Neural cell (in vitro differentiated cells): ENCODE measurements at regions not wholly inside any gene's neighbourhood (a gene's known extent, or its start where the extent isn't known, plus 50 kb on each side); places are given as distances from the start of the nearest gene placed in this dataset.

Experiments
- H2AFZ ChIP-seq: fragments of 200-600, 300-800 bp; sonication (generic), shearing (Covaris generic); 2 replicates; pipeline ENCODE4 v1.6.0; 2014; ENCODE audit warnings: low read depth, mild to moderate bottlenecking, antibody characterized with exemption, low read length, moderate library complexity
- H3F3A ChIP-seq: fragments of 200-600 bp; shearing (Covaris generic); 2 replicates; pipeline ENCODE4 v1.6.1; 2016; ENCODE audit warnings: mild to moderate bottlenecking, moderate library complexity, mixed read lengths, antibody characterized with exemption, low read length; ENCODE audit not compliant: insufficient read depth, poor library complexity, severe bottlenecking
- H3K27ac ChIP-seq: fragments of 200-600, 300-800 bp; sonication (generic), shearing (Covaris generic); 2 replicates; pipeline ENCODE4 v1.5.1; 2014; ENCODE audit warnings: mild to moderate bottlenecking, low read length, moderate library complexity
- H3K27me3 ChIP-seq: fragments of 300-800, 200-600 bp; sonication (generic), shearing (Covaris generic); 2 replicates; pipeline ENCODE4 v1.6.0; 2014; ENCODE audit warnings: mild to moderate bottlenecking, low read depth, low read length, moderate library complexity; ENCODE audit not compliant: insufficient read depth
- H3K36me3 ChIP-seq: fragments of 300-800, 200-600 bp; sonication (generic), shearing (Covaris generic); 2 replicates; pipeline ENCODE4 v1.5.1; 2014; ENCODE audit warnings: mild to moderate bottlenecking, antibody characterized with exemption, low read length, moderate library complexity; ENCODE audit not compliant: insufficient read depth
- H3K4me2 ChIP-seq: fragments of 300-800, 200-600 bp; sonication (generic), shearing (Covaris generic); 2 replicates; pipeline ENCODE4 v1.6.0; 2014; ENCODE audit warnings: mild to moderate bottlenecking, low read length
- H3K4me3 ChIP-seq: fragments of 300-800, 200-600 bp; sonication (generic), shearing (Covaris generic); 2 replicates; pipeline ENCODE4 v1.5.1; 2014; ENCODE audit warnings: mild to moderate bottlenecking, low read length, moderate library complexity
- H3K79me2 ChIP-seq: fragments of 200-600 bp; shearing (Covaris generic); replicated peaks from 2 replicates; pipeline ENCODE4 v1.6.0; 2014; ENCODE audit warnings: mild to moderate bottlenecking, low read length, moderate library complexity; ENCODE audit not compliant: insufficient read depth
- H3K9ac ChIP-seq: fragments of 300-800, 200-600 bp; sonication (generic), shearing (Covaris generic); 2 replicates; pipeline ENCODE4 v1.6.1; 2016; ENCODE audit warnings: mild to moderate bottlenecking, low read length, mixed read lengths
- H3K9me2 ChIP-seq: fragments of 200-600 bp; shearing (Covaris generic); 2 replicates; pipeline ENCODE4 v1.6.1; 2016; ENCODE audit warnings: mild to moderate bottlenecking, low read length, mixed read lengths; ENCODE audit not compliant: insufficient read depth
- H3K9me3 ChIP-seq: fragments of 200-600, 300-800 bp; sonication (generic), shearing (Covaris generic); 2 replicates; pipeline ENCODE4 v1.6.1; 2016; ENCODE audit warnings: mild to moderate bottlenecking, mixed run types, low read length, moderate library complexity, mixed read lengths
- H4K20me1 ChIP-seq: fragments of 200-600 bp; shearing (Covaris generic); 2 replicates; pipeline ENCODE4 v1.6.1; 2016; ENCODE audit warnings: mild to moderate bottlenecking, mixed run types; ENCODE audit not compliant: insufficient read depth
- EP300 ChIP-seq: fragments of 450-650 bp; conservative IDR thresholded peaks from 2 replicates; pipeline ENCODE4 v1.6.1; 2014; ENCODE audit warnings: antibody characterized with exemption, mild to moderate bottlenecking, moderate library complexity; ENCODE audit not compliant: poor library complexity, severe bottlenecking
- EZH2 ChIP-seq: fragments of 200-600, 300-800 bp; shearing (Covaris generic), sonication (generic); IDR thresholded peaks from 2 replicates; pipeline ENCODE4 v1.6.1; 2014; ENCODE audit warnings: antibody characterized with exemption, low read length, borderline replicate concordance, mild to moderate bottlenecking; ENCODE audit not compliant: insufficient read depth, poor library complexity, severe bottlenecking
- MXI1 ChIP-seq: fragments of 450-650 bp; conservative IDR thresholded peaks from 2 replicates; pipeline ENCODE4 v1.6.1; 2014; ENCODE audit warnings: antibody characterized with exemption, mild to moderate bottlenecking; ENCODE audit not compliant: poor library complexity, severe bottlenecking
- POLR2AphosphoS5 ChIP-seq: IDR thresholded peaks from 2 replicates; pipeline ENCODE4 v1.6.1; 2012
- RAD21 ChIP-seq: fragments of 450-650 bp; conservative IDR thresholded peaks from 2 replicates; pipeline ENCODE4 v1.6.1; 2014; ENCODE audit warnings: antibody characterized with exemption, mild to moderate bottlenecking, moderate library complexity
- SMC3 ChIP-seq: fragments of 450-650 bp; conservative IDR thresholded peaks from 2 replicates; pipeline ENCODE4 v1.6.1; 2014; ENCODE audit warnings: antibody characterized with exemption, mild to moderate bottlenecking, moderate library complexity; ENCODE audit not compliant: poor library complexity
- TAF1 ChIP-seq: IDR thresholded peaks from 2 replicates; pipeline ENCODE4 v1.6.1; 2012; ENCODE audit warnings: low read depth
- TF ChIP-seq, protein P1 (sequence below): fragments of 450-650 bp; IDR thresholded peaks from 2 replicates; pipeline ENCODE4 v1.5.1; 2014; ENCODE audit warnings: antibody characterized with exemption, mild to moderate bottlenecking, moderate library complexity; ENCODE audit not compliant: poor library complexity, severe bottlenecking
- TF ChIP-seq, protein P2 (sequence below): IDR thresholded peaks from 2 replicates; pipeline ENCODE4 v1.6.1; 2012; ENCODE audit warnings: borderline replicate concordance

DNA sequence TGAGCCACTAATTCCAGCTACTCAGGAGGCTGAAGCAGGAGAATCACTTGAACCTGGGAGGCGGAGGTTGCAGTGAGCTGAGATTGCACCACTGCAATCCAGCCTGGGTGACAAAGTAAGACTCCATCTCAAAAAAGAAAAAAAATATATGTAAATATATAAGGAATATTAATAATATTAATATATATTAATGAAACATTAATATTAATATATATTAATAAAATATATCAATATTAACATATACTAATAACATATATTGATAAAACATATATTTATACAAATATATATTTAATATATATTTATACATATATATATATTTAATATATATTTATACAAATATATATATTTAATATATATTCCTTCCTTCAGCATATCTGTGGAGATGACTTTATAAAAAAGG lies 338.0 kb downstream of the NPIPA8 start:
- H3K9me3 ChIP-seq = no peaks in the 10 kb centered on the region
- H4K20me1 ChIP-seq = no peaks in the 10 kb centered on the region
- H3K79me2 ChIP-seq = no peaks in the 10 kb centered on the region
- H3K4me3 ChIP-seq = no peak overlapping the region
- no peak overlapping the region for H3K4me2 ChIP-seq
- no peak overlapping the region for H3K27ac ChIP-seq
- H3K36me3 ChIP-seq = no peaks in the 10 kb centered on the region
- no peak overlapping the region for H3K9ac ChIP-seq
- H2AFZ ChIP-seq = no peak overlapping the region
- no peaks in the 10 kb centered on the region for H3K27me3 ChIP-seq
- TF ChIP-seq RAD21 (no peak), MXI1 (no peak), SMC3 (no peak), TAF1 (no peak), EZH2 (no peak), EP300 (no peak), POLR2AphosphoS5 (no peak)
- TF ChIP-seq, protein P1, sequence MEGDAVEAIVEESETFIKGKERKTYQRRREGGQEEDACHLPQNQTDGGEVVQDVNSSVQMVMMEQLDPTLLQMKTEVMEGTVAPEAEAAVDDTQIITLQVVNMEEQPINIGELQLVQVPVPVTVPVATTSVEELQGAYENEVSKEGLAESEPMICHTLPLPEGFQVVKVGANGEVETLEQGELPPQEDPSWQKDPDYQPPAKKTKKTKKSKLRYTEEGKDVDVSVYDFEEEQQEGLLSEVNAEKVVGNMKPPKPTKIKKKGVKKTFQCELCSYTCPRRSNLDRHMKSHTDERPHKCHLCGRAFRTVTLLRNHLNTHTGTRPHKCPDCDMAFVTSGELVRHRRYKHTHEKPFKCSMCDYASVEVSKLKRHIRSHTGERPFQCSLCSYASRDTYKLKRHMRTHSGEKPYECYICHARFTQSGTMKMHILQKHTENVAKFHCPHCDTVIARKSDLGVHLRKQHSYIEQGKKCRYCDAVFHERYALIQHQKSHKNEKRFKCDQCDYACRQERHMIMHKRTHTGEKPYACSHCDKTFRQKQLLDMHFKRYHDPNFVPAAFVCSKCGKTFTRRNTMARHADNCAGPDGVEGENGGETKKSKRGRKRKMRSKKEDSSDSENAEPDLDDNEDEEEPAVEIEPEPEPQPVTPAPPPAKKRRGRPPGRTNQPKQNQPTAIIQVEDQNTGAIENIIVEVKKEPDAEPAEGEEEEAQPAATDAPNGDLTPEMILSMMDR = no peak
- TF ChIP-seq, protein P2, sequence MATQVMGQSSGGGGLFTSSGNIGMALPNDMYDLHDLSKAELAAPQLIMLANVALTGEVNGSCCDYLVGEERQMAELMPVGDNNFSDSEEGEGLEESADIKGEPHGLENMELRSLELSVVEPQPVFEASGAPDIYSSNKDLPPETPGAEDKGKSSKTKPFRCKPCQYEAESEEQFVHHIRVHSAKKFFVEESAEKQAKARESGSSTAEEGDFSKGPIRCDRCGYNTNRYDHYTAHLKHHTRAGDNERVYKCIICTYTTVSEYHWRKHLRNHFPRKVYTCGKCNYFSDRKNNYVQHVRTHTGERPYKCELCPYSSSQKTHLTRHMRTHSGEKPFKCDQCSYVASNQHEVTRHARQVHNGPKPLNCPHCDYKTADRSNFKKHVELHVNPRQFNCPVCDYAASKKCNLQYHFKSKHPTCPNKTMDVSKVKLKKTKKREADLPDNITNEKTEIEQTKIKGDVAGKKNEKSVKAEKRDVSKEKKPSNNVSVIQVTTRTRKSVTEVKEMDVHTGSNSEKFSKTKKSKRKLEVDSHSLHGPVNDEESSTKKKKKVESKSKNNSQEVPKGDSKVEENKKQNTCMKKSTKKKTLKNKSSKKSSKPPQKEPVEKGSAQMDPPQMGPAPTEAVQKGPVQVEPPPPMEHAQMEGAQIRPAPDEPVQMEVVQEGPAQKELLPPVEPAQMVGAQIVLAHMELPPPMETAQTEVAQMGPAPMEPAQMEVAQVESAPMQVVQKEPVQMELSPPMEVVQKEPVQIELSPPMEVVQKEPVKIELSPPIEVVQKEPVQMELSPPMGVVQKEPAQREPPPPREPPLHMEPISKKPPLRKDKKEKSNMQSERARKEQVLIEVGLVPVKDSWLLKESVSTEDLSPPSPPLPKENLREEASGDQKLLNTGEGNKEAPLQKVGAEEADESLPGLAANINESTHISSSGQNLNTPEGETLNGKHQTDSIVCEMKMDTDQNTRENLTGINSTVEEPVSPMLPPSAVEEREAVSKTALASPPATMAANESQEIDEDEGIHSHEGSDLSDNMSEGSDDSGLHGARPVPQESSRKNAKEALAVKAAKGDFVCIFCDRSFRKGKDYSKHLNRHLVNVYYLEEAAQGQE = no peak
- no peaks in the 10 kb centered on the region for H3F3A ChIP-seq
- no peaks in the 10 kb centered on the region for H3K9me2 ChIP-seq

DNA sequence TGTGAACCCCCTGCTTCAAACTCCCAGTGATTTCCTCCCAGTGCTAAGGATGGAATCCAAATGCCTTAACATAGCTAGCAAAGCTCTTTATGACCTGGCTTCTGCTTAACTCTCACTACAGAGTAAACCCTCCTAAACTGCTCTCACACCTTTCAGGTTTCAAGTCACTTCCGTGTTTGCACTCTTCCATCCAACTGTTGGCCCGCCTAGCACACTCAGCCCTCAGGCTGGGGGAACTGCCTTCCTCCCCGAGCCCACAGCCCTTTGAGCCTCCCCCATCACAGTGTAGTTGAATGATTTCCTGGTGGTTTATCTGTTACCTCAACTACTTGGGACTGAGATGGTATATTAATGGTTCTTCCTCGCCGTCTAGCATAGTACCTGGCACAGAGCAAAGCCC lies 342.5 kb downstream of the NPIPA8 start:
- no peaks in the 10 kb centered on the region for H4K20me1 ChIP-seq
- H3K4me3 ChIP-seq = no peak overlapping the region
- no peaks in the 10 kb centered on the region for H3F3A ChIP-seq
- TF ChIP-seq SMC3 (no peak), EZH2 (no peak), TAF1 (no peak), POLR2AphosphoS5 (no peak), EP300 (no peak), MXI1 (no peak), RAD21 (no peak)
- TF ChIP-seq, protein P1 = no peak
- TF ChIP-seq, protein P2 = no peak
- H2AFZ ChIP-seq = no peak overlapping the region
- H3K9me2 ChIP-seq = no peaks in the 10 kb centered on the region
- no peaks in the 10 kb centered on the region for H3K36me3 ChIP-seq
- H3K9ac ChIP-seq = no peak overlapping the region
- no peaks in the 10 kb centered on the region for H3K79me2 ChIP-seq
- H3K9me3 ChIP-seq = no peaks in the 10 kb centered on the region
- H3K27ac ChIP-seq = no peak overlapping the region
- no peak overlapping the region for H3K4me2 ChIP-seq
- H3K27me3 ChIP-seq = no peaks in the 10 kb centered on the region
